CD14-positive monocyte (primary cell): ENCODE measurements at regions not wholly inside any gene's neighbourhood (a gene's known extent, or its start where the extent isn't known, plus 50 kb on each side); places are given as distances from the start of the nearest gene placed in this dataset.

Experiments
- DNase-seq, 3 donors: peaks; one replicate each; pipeline ENCODE4 v3.0.0-alpha.2; 2011 to 2022
- H2AFZ ChIP-seq: 2 replicates; pipeline ENCODE4 v1.6.0; 2012; ENCODE audit warnings: mild to moderate bottlenecking, low read depth, low read length, inconsistent platforms; ENCODE audit not compliant: insufficient read depth, poor library complexity, severe bottlenecking
- H3K27ac ChIP-seq, 2 donors: 1 replicate in 1 of 2; 2 replicates in 1 of 2; pipeline ENCODE4 v1.5.1; 2012 to 2013; ENCODE audit warnings: low read length in 2 of 2, control low read depth in 1 of 2, inconsistent platforms in 1 of 2, low read depth in 1 of 2, mild to moderate bottlenecking in 1 of 2
- H3K27me3 ChIP-seq, 2 donors: one replicate each; pipeline versions ENCODE4 v1.6.0 to v1.6.1; 2011 to 2013; ENCODE audit warnings: low read length in 2 of 2; ENCODE audit not compliant: control insufficient read depth in 2 of 2, insufficient read depth in 2 of 2
- H3K36me3 ChIP-seq, 2 donors: replicated peaks in 1 of 2; 1 replicate in 1 of 2; 2 replicates in 1 of 2; pipeline versions ENCODE4 v1.5.1 to v1.6.1; 2012 to 2013; ENCODE audit warnings: low read length in 2 of 2, control low read depth in 1 of 2, inconsistent platforms in 1 of 2, mild to moderate bottlenecking in 1 of 2; ENCODE audit not compliant: insufficient read depth in 2 of 2, control insufficient read depth in 1 of 2
- H3K4me1 ChIP-seq, 2 donors: 1 replicate in 1 of 2; 2 replicates in 1 of 2; pipeline versions ENCODE4 v1.5.1 to v1.6.1; 2012 to 2013; ENCODE audit warnings: low read length in 2 of 2, control low read depth in 1 of 2, inconsistent platforms in 1 of 2, mild to moderate bottlenecking in 1 of 2, moderate library complexity in 1 of 2; ENCODE audit not compliant: insufficient read depth in 2 of 2, control insufficient read depth in 1 of 2
- H3K4me2 ChIP-seq: replicated peaks from 2 replicates; pipeline ENCODE3; 2012; ENCODE audit warnings: low read length, moderate library complexity, mild to moderate bottlenecking; ENCODE audit not compliant: poor library complexity, severe bottlenecking; ENCODE audit errors: extremely low read depth
- H3K4me3 ChIP-seq, 3 experiments: fragments of 200-600 bp in 1 of 3; sonication (generic) in 1 of 3; replicated peaks in 1 of 3; 1 replicate in 2 of 3; 2 replicates in 1 of 3; pipeline ENCODE4 v1.5.1; 2011 to 2013; ENCODE audit warnings: low read length in 3 of 3, mild to moderate bottlenecking in 3 of 3, control low read depth in 2 of 3, low read depth in 2 of 3, inconsistent platforms in 1 of 3, moderate library complexity in 1 of 3
- H3K79me2 ChIP-seq: 2 replicates; pipeline ENCODE4 v1.6.0; 2012; ENCODE audit warnings: mild to moderate bottlenecking, control low read depth, inconsistent platforms, low read length, moderate library complexity; ENCODE audit not compliant: insufficient read depth
- H3K9ac ChIP-seq: 2 replicates; pipeline ENCODE4 v1.6.0; 2017; ENCODE audit warnings: low read length, mild to moderate bottlenecking; ENCODE audit not compliant: insufficient read depth, poor library complexity, severe bottlenecking
- H3K9me3 ChIP-seq, 2 donors: replicated peaks in 1 of 2; 1 replicate in 1 of 2; 2 replicates in 1 of 2; pipeline versions ENCODE4 v1.5.1 to v1.6.1; 2012 to 2013; ENCODE audit warnings: low read length in 2 of 2, control low read depth in 1 of 2; ENCODE audit not compliant: control insufficient read depth in 1 of 2, insufficient read depth in 1 of 2
- H4K20me1 ChIP-seq: 2 replicates; pipeline ENCODE4 v1.6.0; 2012; ENCODE audit warnings: mild to moderate bottlenecking, low read length, control low read depth, moderate library complexity; ENCODE audit not compliant: insufficient read depth
- H3K27ac Mint-ChIP-seq, 7 donors: one replicate each; pipeline ENCODE4 v1.8.0; 2020; ENCODE audit warnings: mild to moderate bottlenecking in 7 of 7, mixed read lengths in 7 of 7, moderate library complexity in 6 of 7, inconsistent platforms in 2 of 7
- H3K27me3 Mint-ChIP-seq, 3 donors: one replicate each; pipeline ENCODE4 v1.8.0; 2021 to 2022; ENCODE audit warnings: low read depth in 3 of 3, mild to moderate bottlenecking in 3 of 3, mixed read lengths in 3 of 3, moderate library complexity in 3 of 3, inconsistent platforms in 1 of 3
- H3K36me3 Mint-ChIP-seq, 2 donors: one replicate each; pipeline ENCODE4 v1.8.0; 2020; ENCODE audit warnings: mixed read lengths in 2 of 2, inconsistent platforms in 1 of 2, mild to moderate bottlenecking in 1 of 2
- H3K4me1 Mint-ChIP-seq: one replicate; pipeline ENCODE4 v1.8.0; 2020; ENCODE audit warnings: mild to moderate bottlenecking, mixed read lengths
- H3K4me3 Mint-ChIP-seq, 2 donors: one replicate each; pipeline ENCODE4 v1.8.0; 2020; ENCODE audit warnings: mild to moderate bottlenecking in 2 of 2, mixed read lengths in 2 of 2, moderate library complexity in 1 of 2
- H3K9me3 Mint-ChIP-seq, 7 donors: one replicate each; pipeline ENCODE4 v1.8.0; 2020 to 2022; ENCODE audit warnings: mixed read lengths in 7 of 7, mild to moderate bottlenecking in 6 of 7, moderate library complexity in 6 of 7, inconsistent platforms in 2 of 7
- WGBS: methylation state at CpG from one replicate; pipeline ENCODE4 v1.1.5; 2013; ENCODE audit warnings: missing lambda C conversion rate; ENCODE audit not compliant: insufficient coverage; 5-methylcytosine and 5-hydroxymethylcytosine counted together
- intact Hi-C, 2 donors: fragments of 100-400 bp; cut with micrococcal nuclease; formaldehyde crosslinking; loops; one replicate each; pipeline versions ENCODE4 v1.15.0 to v1.15.1; 2023
- TF ChIP-seq, protein P1 (sequence below): fragments of 200-600 bp; IDR thresholded peaks from one replicate; pipeline ENCODE4 v1.8.0; 2022; ENCODE audit warnings: antibody characterized with exemption, mild to moderate bottlenecking

- H3K9me3 Mint-ChIP-seq = peaks cover 0 to 5% (median 0%) of the 10 kb centered on the region in 7 donors
- no peaks in the 10 kb centered on the region for H3K36me3 Mint-ChIP-seq
- no peak overlapping the region for H3K4me3 Mint-ChIP-seq
- H3K4me1 ChIP-seq = no peaks in the 10 kb centered on the region
- no peaks in the 10 kb centered on the region for H3K4me1 Mint-ChIP-seq
- intact Hi-C loops = no loop called here
- no peaks in the 10 kb centered on the region for H3K79me2 ChIP-seq
- H3K4me2 ChIP-seq = no peak overlapping the region
- DNase-seq = no peak
- TF ChIP-seq, protein P1, sequence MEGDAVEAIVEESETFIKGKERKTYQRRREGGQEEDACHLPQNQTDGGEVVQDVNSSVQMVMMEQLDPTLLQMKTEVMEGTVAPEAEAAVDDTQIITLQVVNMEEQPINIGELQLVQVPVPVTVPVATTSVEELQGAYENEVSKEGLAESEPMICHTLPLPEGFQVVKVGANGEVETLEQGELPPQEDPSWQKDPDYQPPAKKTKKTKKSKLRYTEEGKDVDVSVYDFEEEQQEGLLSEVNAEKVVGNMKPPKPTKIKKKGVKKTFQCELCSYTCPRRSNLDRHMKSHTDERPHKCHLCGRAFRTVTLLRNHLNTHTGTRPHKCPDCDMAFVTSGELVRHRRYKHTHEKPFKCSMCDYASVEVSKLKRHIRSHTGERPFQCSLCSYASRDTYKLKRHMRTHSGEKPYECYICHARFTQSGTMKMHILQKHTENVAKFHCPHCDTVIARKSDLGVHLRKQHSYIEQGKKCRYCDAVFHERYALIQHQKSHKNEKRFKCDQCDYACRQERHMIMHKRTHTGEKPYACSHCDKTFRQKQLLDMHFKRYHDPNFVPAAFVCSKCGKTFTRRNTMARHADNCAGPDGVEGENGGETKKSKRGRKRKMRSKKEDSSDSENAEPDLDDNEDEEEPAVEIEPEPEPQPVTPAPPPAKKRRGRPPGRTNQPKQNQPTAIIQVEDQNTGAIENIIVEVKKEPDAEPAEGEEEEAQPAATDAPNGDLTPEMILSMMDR = no peak
- no peak overlapping the region for H3K27ac ChIP-seq
- no peak overlapping the region for H2AFZ ChIP-seq
- H3K27me3 ChIP-seq = no peaks in the 10 kb centered on the region
- no peaks in the 10 kb centered on the region for H3K27me3 Mint-ChIP-seq
- H3K4me3 ChIP-seq = no peak overlapping the region
- H3K9me3 ChIP-seq = no peaks in the 10 kb centered on the region
- no peaks in the 10 kb centered on the region for H3K36me3 ChIP-seq
- H3K9ac ChIP-seq = no peak overlapping the region
- H3K27ac Mint-ChIP-seq = no peak overlapping the region
- WGBS = 75% methylated on average over 2 of the region's 3 CpGs
- H4K20me1 ChIP-seq = no peaks in the 10 kb centered on the region
Measured at GRCh38 chr4:147194114-147194513, 248.4 kb upstream of the TTC29 start.

GRCh38 chr4:147194604-147195003, 248.9 kb upstream of the TTC29 start:
- Histone ChIP-seq H4K20me1 (no peaks in the 10 kb centered on the region), H2AFZ (no peak overlapping the region), H3K36me3 (no peaks in the 10 kb centered on the region), H3K9me3 (no peaks in the 10 kb centered on the region), H3K27me3 (no peaks in the 10 kb centered on the region), H3K27ac (no peak overlapping the region), H3K4me3 (no peak overlapping the region), H3K9ac (no peak overlapping the region), H3K79me2 (no peaks in the 10 kb centered on the region), H3K4me1 (no peaks in the 10 kb centered on the region), H3K4me2 (no peak overlapping the region)
- H3K36me3 Mint-ChIP-seq = no peaks in the 10 kb centered on the region
- DNase-seq = no peak
- WGBS = 78% methylated on average over 2 of the region's 3 CpGs
- intact Hi-C loops = no loop called here
- H3K4me1 Mint-ChIP-seq = no peaks in the 10 kb centered on the region
- peaks cover 0 to 6% (median 0%) of the 10 kb centered on the region in 7 donors for H3K9me3 Mint-ChIP-seq
- peaks cover 0 to under 1% (median 0%) of the 10 kb centered on the region in 3 donors for H3K27me3 Mint-ChIP-seq
- no peak overlapping the region for H3K27ac Mint-ChIP-seq
- TF ChIP-seq, protein P1 = no peak
- no peak overlapping the region for H3K4me3 Mint-ChIP-seq
